Lower leg skin (tissue), 4 donors: ENCODE measurements at regions not wholly inside any gene's neighbourhood (a gene's known extent, or its start where the extent isn't known, plus 50 kb on each side); places are given as distances from the start of the nearest gene placed in this dataset.

ENCODE experiments used
- DNase-seq, 2 donors: peaks; one replicate each; pipeline ENCODE4 v3.0.0-alpha.2; 2019; ENCODE audit warnings: low spot score in 2 of 2
- H3K4me3 ChIP-seq: fragments of 200-600 bp; sonication (generic); 2 replicates; pipeline ENCODE4 v1.5.1; 2017; ENCODE audit warnings: mild to moderate bottlenecking, low read depth; ENCODE audit not compliant: poor library complexity, severe bottlenecking
- POLR2A ChIP-seq, 2 donors: fragments of 450-650 bp; IDR thresholded peaks; one replicate each; pipeline ENCODE4 v1.6.1; 2016 to 2017; ENCODE audit warnings: antibody characterized with exemption in 2 of 2, mild to moderate bottlenecking in 1 of 2, moderate library complexity in 1 of 2
- WGBS, 2 donors: methylation state at CpG; one replicate each; pipeline ENCODE4 v1.1.5; 2018; 5-methylcytosine and 5-hydroxymethylcytosine counted together
- intact Hi-C: fragments of 100-400 bp; cut with DNase I; formaldehyde crosslinking; loops from one replicate; pipeline ENCODE4 v1.15.0; 2023; ENCODE audit warnings: low total_unique reads
- TF ChIP-seq, protein P1 (sequence below), 3 donors: fragments of 450-650 bp; IDR thresholded peaks; one replicate each; pipeline ENCODE4 v1.5.1; 2016; ENCODE audit warnings: antibody characterized with exemption in 3 of 3, mild to moderate bottlenecking in 3 of 3, moderate library complexity in 2 of 3

DNA sequence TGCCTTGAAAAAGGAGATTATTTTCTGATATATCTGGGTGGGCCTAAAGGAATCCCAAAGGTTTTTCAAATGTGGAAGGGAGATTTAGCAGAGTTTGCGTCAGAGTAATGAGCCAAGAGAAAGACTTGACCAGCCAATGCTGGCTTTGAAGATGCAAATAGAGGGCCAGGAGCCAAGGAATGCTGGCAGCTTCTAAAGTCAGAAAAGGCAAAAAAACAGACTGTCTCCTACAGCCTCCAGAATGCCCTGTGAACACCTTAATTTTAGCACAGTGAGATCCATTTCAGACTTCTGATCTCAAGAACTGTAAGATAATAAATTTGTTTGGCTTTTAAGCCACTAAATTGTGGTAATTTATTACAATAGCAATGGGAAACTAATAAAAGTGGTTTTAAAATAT, 122.6 kb upstream of the FREM1 start:
- TF ChIP-seq, protein P1, sequence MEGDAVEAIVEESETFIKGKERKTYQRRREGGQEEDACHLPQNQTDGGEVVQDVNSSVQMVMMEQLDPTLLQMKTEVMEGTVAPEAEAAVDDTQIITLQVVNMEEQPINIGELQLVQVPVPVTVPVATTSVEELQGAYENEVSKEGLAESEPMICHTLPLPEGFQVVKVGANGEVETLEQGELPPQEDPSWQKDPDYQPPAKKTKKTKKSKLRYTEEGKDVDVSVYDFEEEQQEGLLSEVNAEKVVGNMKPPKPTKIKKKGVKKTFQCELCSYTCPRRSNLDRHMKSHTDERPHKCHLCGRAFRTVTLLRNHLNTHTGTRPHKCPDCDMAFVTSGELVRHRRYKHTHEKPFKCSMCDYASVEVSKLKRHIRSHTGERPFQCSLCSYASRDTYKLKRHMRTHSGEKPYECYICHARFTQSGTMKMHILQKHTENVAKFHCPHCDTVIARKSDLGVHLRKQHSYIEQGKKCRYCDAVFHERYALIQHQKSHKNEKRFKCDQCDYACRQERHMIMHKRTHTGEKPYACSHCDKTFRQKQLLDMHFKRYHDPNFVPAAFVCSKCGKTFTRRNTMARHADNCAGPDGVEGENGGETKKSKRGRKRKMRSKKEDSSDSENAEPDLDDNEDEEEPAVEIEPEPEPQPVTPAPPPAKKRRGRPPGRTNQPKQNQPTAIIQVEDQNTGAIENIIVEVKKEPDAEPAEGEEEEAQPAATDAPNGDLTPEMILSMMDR (IDR thresholded peaks at IDR 0.05): no peak
- TF ChIP-seq POLR2A (IDR thresholded peaks at IDR 0.05): no peak
- DNase-seq: no peak
- H3K4me3 ChIP-seq: no peak overlapping the region
- WGBS, 2 donors: 70 to 80% methylated on average over 1 of the region's 1 CpG
- intact Hi-C loops: no loop called here

DNA sequence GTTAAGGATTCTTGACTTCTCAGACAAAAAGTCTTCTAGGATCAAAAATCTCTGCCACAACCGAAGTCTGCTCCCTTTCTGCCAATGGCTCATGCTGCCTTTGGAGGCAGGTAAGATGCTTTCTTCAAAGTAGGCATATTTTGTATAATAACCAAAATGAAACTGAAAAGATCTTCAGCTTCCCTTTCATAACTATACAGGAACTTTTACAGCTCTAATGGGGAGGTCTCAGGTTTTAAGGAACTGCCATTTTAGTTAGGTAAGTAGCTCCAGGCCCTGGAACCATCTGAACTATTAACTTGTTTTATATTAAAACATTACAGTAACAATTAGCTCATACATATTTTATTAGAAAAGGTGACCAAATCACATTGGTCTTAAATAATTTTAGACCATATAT, 110.9 kb upstream of the FREM1 start:
- TF ChIP-seq, protein P1 (IDR thresholded peaks at IDR 0.05): no peak
- TF ChIP-seq POLR2A (IDR thresholded peaks at IDR 0.05): no peak
- no peak overlapping the region for H3K4me3 ChIP-seq
- intact Hi-C loops: no loop called here
- WGBS, 2 donors: 83 to 88% methylated on average over 1 of the region's 1 CpG
- DNase-seq: no peak

DNA sequence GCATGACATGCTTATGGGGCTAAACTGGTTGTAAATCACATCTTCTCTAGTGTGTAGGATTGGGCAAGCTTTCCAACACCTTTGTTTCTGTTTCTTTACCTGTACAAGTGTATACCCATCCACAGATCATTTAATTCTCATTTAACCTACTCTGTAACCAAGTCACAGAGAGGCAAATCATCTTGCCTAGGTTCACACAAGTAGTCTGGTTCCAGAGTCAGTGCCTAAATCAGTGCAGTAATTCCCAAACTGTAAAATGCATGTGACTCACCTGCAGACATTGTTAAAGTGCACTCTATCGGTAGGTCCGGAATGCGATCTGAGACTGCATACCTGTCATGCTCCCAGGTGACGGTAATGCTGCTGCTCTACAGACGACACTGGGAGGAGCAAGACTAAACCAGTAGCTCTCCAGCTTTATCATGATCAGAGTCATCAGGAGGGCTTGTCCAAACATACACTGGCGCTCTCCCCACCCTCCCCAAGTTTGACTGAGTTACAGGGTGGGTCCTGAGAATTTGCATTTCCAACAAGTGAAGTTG, 107.9 kb upstream of the FREM1 start:
- TF ChIP-seq POLR2A (IDR thresholded peaks at IDR 0.05): no peak
- TF ChIP-seq, protein P1 (IDR thresholded peaks at IDR 0.05): no peak
- H3K4me3 ChIP-seq: no peak overlapping the region
- WGBS, 2 donors: 66 to 71% methylated on average over 5 to 6 of the region's 6 CpGs
- intact Hi-C loops: no loop called here
- no peak for DNase-seq

DNA sequence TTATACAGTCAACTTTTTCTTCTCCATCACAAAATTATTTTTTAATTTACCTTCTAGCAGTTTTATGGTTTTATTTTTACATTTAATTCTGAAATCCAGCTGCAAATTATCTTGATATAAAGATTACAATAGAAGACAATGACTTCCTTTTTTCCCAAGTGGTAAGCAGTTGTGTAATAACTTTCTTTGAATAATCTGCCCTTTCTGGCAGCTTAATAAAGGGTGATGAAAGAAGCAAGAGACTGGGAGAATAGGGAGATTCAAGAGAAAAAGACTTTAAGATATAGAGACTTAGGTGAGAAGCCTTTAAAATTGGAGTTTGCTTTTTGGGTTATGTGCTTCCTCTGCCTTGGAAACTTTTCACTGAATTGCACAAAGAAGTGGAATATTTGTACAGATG, 100.4 kb upstream of the FREM1 start:
- no peak for DNase-seq
- H3K4me3 ChIP-seq: no peak overlapping the region
- intact Hi-C loops: no loop called here
- TF ChIP-seq, protein P1 (IDR thresholded peaks at IDR 0.05): no peak
- TF ChIP-seq POLR2A (IDR thresholded peaks at IDR 0.05): no peak

DNA sequence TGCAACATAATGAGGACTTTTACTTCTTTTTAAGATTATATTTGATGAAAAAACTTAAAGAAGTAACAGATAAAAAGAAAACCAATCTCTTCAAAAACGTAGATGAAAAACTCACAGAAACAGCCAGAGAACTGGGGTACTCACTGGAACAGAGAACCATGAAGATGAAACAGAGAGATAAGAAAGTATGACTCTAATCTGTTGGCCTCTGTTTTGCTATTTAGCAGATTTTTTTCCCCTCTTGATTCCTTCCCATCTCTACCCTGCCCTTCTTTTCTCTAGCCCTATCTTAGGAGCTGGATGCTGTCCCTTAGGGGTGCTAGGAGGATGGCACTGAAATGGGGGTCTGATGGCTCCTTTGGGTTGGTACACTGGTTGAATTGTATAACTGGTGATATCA, 97.5 kb upstream of the FREM1 start:
- intact Hi-C loops: no loop called here
- DNase-seq: no peak
- 46 to 58% methylated on average over 1 of the region's 1 CpG for WGBS, 2 donors
- TF ChIP-seq, protein P1 (IDR thresholded peaks at IDR 0.05): no peak
- TF ChIP-seq POLR2A (IDR thresholded peaks at IDR 0.05): no peak
- H3K4me3 ChIP-seq: no peak overlapping the region

DNA sequence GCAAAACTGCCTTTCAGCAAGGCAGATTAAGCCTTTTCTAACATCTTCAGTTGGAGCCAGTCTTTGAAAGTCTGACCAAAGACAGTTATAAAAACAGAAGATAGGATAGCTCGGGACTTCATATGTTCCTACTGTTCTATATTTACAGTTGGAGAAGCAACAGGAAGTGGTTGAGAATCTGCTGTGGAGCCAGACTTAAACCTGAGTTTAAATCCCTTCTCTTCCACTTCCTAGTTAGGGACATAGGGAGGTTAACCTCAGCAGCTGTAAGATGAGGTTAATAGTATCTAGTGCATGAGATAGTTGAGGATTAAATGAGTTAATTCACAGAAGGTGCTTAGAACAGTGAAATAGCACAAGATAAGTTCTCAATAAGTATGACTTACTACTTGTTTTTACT, 84.5 kb upstream of the FREM1 start:
- TF ChIP-seq POLR2A (IDR thresholded peaks at IDR 0.05): no peak
- TF ChIP-seq, protein P1 (IDR thresholded peaks at IDR 0.05): no peak
- WGBS, 2 donors: 47 to 53% methylated on average over 1 of the region's 1 CpG
- DNase-seq: no peak
- no peak overlapping the region for H3K4me3 ChIP-seq
- intact Hi-C loops: no loop called here
